ENCODE measurements at regions not wholly inside any gene's neighbourhood (a gene's known extent, or its start where the extent isn't known, plus 50 kb on each side); places are given as distances from the start of the nearest gene placed in this dataset.

GRCh38 chr15:38684440-38685010 is 119.9 kb upstream of the RASGRP1 start:
- TF ChIP-seq POLR2AphosphoS5 (IDR thresholded peaks at IDR 0.05; ENCODE audit: insufficient read depth, low read depth, low read length), result no peak
- H3K36me3 ChIP-seq (ENCODE audit: control insufficient read depth in 2 of 2, extremely low read depth in 1 of 2, insufficient read depth in 2 of 2, low read length in 2 of 2), result no peaks in the 10 kb centered on the region
- no peaks in the 10 kb centered on the region for H3K79me2 ChIP-seq (ENCODE audit: control insufficient read depth, insufficient read depth, low read length)
- no peaks in the 10 kb centered on the region for H3K9me1 ChIP-seq (replicated peaks; ENCODE audit: control insufficient read depth, extremely low read depth, insufficient read depth, low read length)
- no peak overlapping the region for H3K4me3 ChIP-seq (replicated peaks in 1 of 3; ENCODE audit: insufficient read depth in 1 of 3, low read depth in 1 of 3, low read length in 3 of 3)
- H2AFZ ChIP-seq (ENCODE audit: low read depth, low read length), result no peak overlapping the region
- DNase-seq (ENCODE audit: low read depth, low spot score) (no peak), FAIRE-seq (peak; percentile 38)
- ChIA-PET POLR2A (no interaction called here), CTCF (interaction anchor here (0.6 to 10.9 kb wide), 13 partner anchors 9 to 689 kb away, joined by 3 to 149 read pairs (median 4); partner anchors contain the start of gene RASGRP1)
- intact Hi-C loops (cut with micrococcal nuclease), result no loop called here
- H4K20me1 ChIP-seq (replicated peaks; ENCODE audit: control insufficient read depth, extremely low read depth, insufficient read depth, low read length), result no peaks in the 10 kb centered on the region
- H3K4me2 ChIP-seq (ENCODE audit: insufficient read depth, low read length), result no peak overlapping the region
- H3K9me3 ChIP-seq (replicated peaks; ENCODE audit: control insufficient read depth, insufficient read depth, low read length), result no peaks in the 10 kb centered on the region
- no peaks in the 10 kb centered on the region for H3K4me1 ChIP-seq (ENCODE audit: control insufficient read depth, extremely low read depth, insufficient read depth, low read length)
- dilution Hi-C loops (cut with MboI; ENCODE audit: extremely low pct_ligation_motif_present, low sequenced_read_pairs), result no loop called here
- H3K9ac ChIP-seq (replicated peaks; ENCODE audit: extremely low read depth, insufficient read depth, low read length), result no peak overlapping the region
- no TSS peak for BruUV-seq (replicated peaks)
- H3K27ac ChIP-seq (ENCODE audit: insufficient read depth, low read depth, low read length), result no peak overlapping the region
- H3K27me3 ChIP-seq (ENCODE audit: control insufficient read depth in 2 of 2, insufficient read depth in 2 of 2, low read length in 2 of 2), result peaks cover 16 to 17% of the 10 kb centered on the region in 2 experiments

- Histone ChIP-seq H3K27ac (ENCODE audit: insufficient read depth, low read depth, low read length) (no peak overlapping the region), H3K79me2 (ENCODE audit: control insufficient read depth, insufficient read depth, low read length) (no peaks in the 10 kb centered on the region), H3K9ac (replicated peaks; ENCODE audit: extremely low read depth, insufficient read depth, low read length) (no peak overlapping the region), H3K36me3 (ENCODE audit: control insufficient read depth in 2 of 2, extremely low read depth in 1 of 2, insufficient read depth in 2 of 2, low read length in 2 of 2) (no peaks in the 10 kb centered on the region), H3K4me1 (ENCODE audit: control insufficient read depth, extremely low read depth, insufficient read depth, low read length) (no peaks in the 10 kb centered on the region), H2AFZ (ENCODE audit: low read depth, low read length) (no peak overlapping the region), H3K4me2 (ENCODE audit: insufficient read depth, low read length) (no peak overlapping the region), H3K9me3 (replicated peaks; ENCODE audit: control insufficient read depth, insufficient read depth, low read length) (no peaks in the 10 kb centered on the region), H4K20me1 (replicated peaks; ENCODE audit: control insufficient read depth, extremely low read depth, insufficient read depth, low read length) (no peaks in the 10 kb centered on the region), H3K27me3 (ENCODE audit: control insufficient read depth in 2 of 2, insufficient read depth in 2 of 2, low read length in 2 of 2) (peaks cover 11 to 24% of the 10 kb centered on the region in 2 experiments), H3K4me3 (replicated peaks in 1 of 3; ENCODE audit: insufficient read depth in 1 of 3, low read depth in 1 of 3, low read length in 3 of 3) (no peak overlapping the region), H3K9me1 (replicated peaks; ENCODE audit: control insufficient read depth, extremely low read depth, insufficient read depth, low read length) (no peaks in the 10 kb centered on the region)
- BruUV-seq (replicated peaks), result no TSS peak
- intact Hi-C loops (cut with micrococcal nuclease), result no loop called here
- dilution Hi-C loops (cut with MboI; ENCODE audit: extremely low pct_ligation_motif_present, low sequenced_read_pairs), result no loop called here
- CTCF ChIA-PET, result interaction anchor here (1.3 to 10.9 kb wide), 8 partner anchors 14 to 690 kb away, joined by 5 to 147 read pairs (median 34); partner anchors contain the start of genes FAM98B and RASGRP1
- DNase-seq (ENCODE audit: low read depth, low spot score), result no peak
- POLR2A ChIA-PET, result no interaction called here
- FAIRE-seq, result no peak
- TF ChIP-seq FOS (IDR thresholded peaks at IDR 0.05; ENCODE audit: borderline replicate concordance, insufficient read depth, low read length), result no peak
- no peak for TF ChIP-seq EZH2 (IDR thresholded peaks at IDR 0.05; ENCODE audit: borderline replicate concordance, low read depth, low read length, severe bottlenecking)
- no peak for TF ChIP-seq JUN (IDR thresholded peaks at IDR 0.05; ENCODE audit: borderline replicate concordance, insufficient read depth, insufficient read length, low read depth)
- no peak for TF ChIP-seq MAX (IDR thresholded peaks at IDR 0.05; ENCODE audit: insufficient read depth, insufficient read length)
Observed at GRCh38 chr15:38685686-38686339, 121.2 kb upstream of the RASGRP1 start.

Measured in endothelial cell of umbilical vein (primary cell).